Bronchial epithelial cell (primary cell): ENCODE measurements at regions not wholly inside any gene's neighbourhood (a gene's known extent, or its start where the extent isn't known, plus 50 kb on each side); places are given as distances from the start of the nearest gene placed in this dataset.
A peak's percentile ranks its signal among the peaks of the same experiment; 100 is the strongest.

Experiments
- DNase-seq: peaks from one replicate; pipeline ENCODE4 v3.0.0-alpha.2; 2010; ENCODE audit warnings: low read depth
- FAIRE-seq: peaks from 2 replicates; lab custom pipeline; 2011; peaks lifted over from hg19 to GRCh38; lab: Jason Lieb, UNC
- H3K27me3 ChIP-seq: 2 replicates; pipeline ENCODE4 v1.5.1; 2011; ENCODE audit warnings: low read length; ENCODE audit not compliant: control insufficient read depth, insufficient read depth
- H3K36me3 ChIP-seq: 2 replicates; pipeline ENCODE4 v1.5.1; 2011; ENCODE audit warnings: low read length; ENCODE audit not compliant: control insufficient read depth, insufficient read depth
- H3K4me3 ChIP-seq: 2 replicates; pipeline ENCODE4 v1.5.1; 2011; ENCODE audit warnings: mild to moderate bottlenecking, low read depth, low read length, control low read depth
- TF ChIP-seq, protein P1 (sequence below): IDR thresholded peaks from 2 replicates; pipeline ENCODE4 v1.5.1; 2011; ENCODE audit warnings: mild to moderate bottlenecking, moderate library complexity, low read length, control low read depth, inconsistent platforms; ENCODE audit not compliant: insufficient read depth, severe bottlenecking

DNA sequence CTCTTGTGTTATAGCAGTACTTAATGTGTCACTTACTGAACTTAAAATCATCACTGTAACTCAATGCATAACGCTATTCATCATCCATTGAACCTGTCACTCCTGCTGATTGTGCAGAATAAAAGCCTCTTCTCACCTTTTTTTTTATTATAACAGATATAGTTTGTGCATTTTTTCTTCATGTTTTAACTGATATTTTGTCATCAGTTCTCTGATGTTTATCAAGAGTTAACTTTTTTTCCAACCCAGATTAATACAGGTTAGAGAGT lies 100.4 kb downstream of the SLIT2 start:
- DNase-seq (no peak), FAIRE-seq (no peak)
- TF ChIP-seq, protein P1, sequence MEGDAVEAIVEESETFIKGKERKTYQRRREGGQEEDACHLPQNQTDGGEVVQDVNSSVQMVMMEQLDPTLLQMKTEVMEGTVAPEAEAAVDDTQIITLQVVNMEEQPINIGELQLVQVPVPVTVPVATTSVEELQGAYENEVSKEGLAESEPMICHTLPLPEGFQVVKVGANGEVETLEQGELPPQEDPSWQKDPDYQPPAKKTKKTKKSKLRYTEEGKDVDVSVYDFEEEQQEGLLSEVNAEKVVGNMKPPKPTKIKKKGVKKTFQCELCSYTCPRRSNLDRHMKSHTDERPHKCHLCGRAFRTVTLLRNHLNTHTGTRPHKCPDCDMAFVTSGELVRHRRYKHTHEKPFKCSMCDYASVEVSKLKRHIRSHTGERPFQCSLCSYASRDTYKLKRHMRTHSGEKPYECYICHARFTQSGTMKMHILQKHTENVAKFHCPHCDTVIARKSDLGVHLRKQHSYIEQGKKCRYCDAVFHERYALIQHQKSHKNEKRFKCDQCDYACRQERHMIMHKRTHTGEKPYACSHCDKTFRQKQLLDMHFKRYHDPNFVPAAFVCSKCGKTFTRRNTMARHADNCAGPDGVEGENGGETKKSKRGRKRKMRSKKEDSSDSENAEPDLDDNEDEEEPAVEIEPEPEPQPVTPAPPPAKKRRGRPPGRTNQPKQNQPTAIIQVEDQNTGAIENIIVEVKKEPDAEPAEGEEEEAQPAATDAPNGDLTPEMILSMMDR, result no peak

DNA sequence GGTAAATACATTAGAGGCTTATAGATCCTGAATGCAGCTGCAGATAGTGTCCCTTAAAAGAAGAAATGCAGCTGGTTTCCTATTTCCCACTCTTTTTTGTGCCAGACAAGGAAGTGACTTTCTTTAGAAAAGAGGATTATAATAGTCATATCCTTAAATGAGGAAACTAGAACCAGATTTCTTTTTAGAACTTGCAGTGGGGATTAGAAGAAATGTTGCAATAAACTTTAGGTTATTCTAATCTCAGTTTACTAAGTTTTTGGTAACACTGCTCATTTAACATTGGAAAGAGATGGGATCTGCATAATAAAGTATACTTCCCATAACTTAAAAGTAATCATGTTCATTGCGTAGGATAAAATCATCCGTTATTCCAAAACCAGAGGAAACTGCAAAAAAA lies 101.9 kb downstream of the SLIT2 start:
- no peak for FAIRE-seq

More for the DNA sequence above, 100.4 kb downstream of the SLIT2 start:
- Histone ChIP-seq H3K36me3 (no peaks in the 10 kb centered on the region), H3K4me3 (no peak overlapping the region), H3K27me3 (no peaks in the 10 kb centered on the region)

DNA sequence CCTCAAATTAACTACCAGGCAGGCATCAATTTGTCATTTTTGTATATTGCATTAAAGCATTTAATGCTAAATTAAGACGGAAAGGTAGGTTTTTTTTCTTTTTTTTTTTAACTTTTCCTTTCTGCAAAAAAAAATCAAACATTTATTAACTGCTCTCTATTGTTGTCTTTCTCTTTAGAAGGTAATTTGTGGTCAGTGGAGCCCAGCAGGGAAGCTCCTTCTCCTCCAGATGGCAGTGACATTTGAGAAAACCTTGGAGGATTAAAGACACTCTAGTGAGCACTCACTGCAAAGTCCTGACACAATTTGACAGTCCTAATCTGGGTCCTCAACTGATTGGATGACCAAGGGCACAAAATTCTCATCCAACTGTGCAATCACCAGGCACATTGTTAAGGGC lies 102.4 kb downstream of the SLIT2 start:
- no peak for DNase-seq
- Histone ChIP-seq H3K36me3 (no peaks in the 10 kb centered on the region), H3K4me3 (no peak overlapping the region), H3K27me3 (no peaks in the 10 kb centered on the region)
- no peak for FAIRE-seq
- TF ChIP-seq, protein P1, result no peak

More for the DNA sequence above, 101.9 kb downstream of the SLIT2 start:
- no peak overlapping the region for H3K4me3 ChIP-seq
- TF ChIP-seq, protein P1, result no peak
- no peaks in the 10 kb centered on the region for H3K36me3 ChIP-seq
- DNase-seq, result no peak
- H3K27me3 ChIP-seq, result no peaks in the 10 kb centered on the region

DNA sequence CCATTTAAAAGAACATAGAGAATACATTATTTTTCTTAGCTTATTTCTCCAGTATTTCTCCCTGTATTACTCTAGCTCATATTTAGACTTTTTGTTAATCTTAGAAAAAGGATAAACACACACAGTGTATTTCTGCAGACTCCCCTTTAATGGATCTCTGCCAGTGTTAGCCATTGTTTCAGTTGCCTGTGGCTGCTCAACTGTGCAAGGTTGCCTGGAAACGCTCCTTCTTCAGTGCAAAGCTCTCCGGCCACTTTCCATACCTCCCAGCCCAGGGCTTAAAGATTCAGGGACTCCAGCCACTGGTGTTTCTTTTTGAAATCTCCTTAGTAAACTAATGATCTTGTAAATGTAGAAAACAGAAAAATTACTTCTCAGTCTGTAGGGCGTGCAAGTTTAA lies 104.9 kb downstream of the SLIT2 start:
- H3K4me3 ChIP-seq, result no peak overlapping the region
- TF ChIP-seq, protein P1, result no peak
- no peak for FAIRE-seq
- H3K36me3 ChIP-seq, result no peaks in the 10 kb centered on the region
- no peak for DNase-seq
- no peaks in the 10 kb centered on the region for H3K27me3 ChIP-seq

DNA sequence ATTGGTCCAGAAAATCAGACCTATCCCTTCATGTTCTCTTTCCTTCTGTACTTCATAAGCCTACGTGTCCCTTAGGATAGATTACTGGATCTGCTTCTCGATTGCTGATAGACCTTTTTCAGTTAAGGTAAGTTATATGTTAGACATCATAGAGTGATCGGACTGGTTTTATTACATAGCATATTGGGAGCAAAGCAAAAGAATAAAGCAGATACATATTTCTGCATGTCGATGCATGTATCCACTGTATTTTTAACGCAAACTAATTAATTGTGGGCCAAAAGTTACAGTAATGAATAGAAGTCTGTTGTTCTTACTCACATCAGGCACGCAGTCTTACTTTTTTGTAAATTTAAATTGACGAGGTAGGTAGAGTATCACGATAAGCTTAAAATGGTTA lies 106.4 kb downstream of the SLIT2 start:
- no peak overlapping the region for H3K4me3 ChIP-seq
- no peaks in the 10 kb centered on the region for H3K36me3 ChIP-seq
- no peak for FAIRE-seq
- H3K27me3 ChIP-seq, result no peaks in the 10 kb centered on the region
- TF ChIP-seq, protein P1, result no peak
- DNase-seq, result peak; percentile 38

DNA sequence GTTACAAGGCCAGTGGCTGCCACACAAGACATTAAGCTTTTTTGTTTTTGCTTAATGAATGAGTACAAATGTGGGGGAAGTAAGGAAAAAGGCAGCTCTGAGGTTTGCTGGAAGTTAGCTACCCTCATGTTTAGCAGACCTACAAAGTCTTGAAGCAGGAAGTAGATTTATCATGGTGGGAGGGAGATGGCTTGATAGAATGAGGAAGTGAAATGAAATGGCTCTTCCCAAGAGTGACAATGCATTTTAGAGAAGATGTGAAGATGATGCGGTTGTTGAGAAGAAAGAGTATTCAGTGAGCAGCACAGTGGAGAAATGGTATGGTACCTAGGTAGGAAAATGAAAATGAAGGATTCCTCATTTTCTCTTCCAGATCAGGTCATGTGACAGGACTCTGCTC lies 108.0 kb downstream of the SLIT2 start:
- no peaks in the 10 kb centered on the region for H3K36me3 ChIP-seq
- H3K4me3 ChIP-seq, result no peak overlapping the region
- H3K27me3 ChIP-seq, result no peaks in the 10 kb centered on the region
- DNase-seq (no peak), FAIRE-seq (no peak)
- TF ChIP-seq, protein P1, result no peak
